HepG2 (cell line): ENCODE measurements at regions not wholly inside any gene's neighbourhood (a gene's known extent, or its start where the extent isn't known, plus 50 kb on each side); places are given as distances from the start of the nearest gene placed in this dataset.

Experiments
- NFKBIZ ChIP-seq: IDR thresholded peaks from 2 replicates; pipeline ENCODE4 v1.6.1; 2018; ENCODE audit warnings: missing genetic modification reagents, missing compliant biosample characterization
- YEATS2 ChIP-seq: sonication (generic); formaldehyde crosslinking; IDR thresholded peaks from 2 replicates; pipeline ENCODE4 v1.4.0; 2020; ENCODE audit warnings: missing genetic modification reagents, borderline replicate concordance
- ZFP1 ChIP-seq: IDR thresholded peaks from 2 replicates; pipeline ENCODE4 v1.6.1; 2016
- ZNF3 ChIP-seq: IDR thresholded peaks from 2 replicates; pipeline ENCODE4 v1.7.0; 2017; ENCODE audit warnings: inconsistent platforms
- ZNF629 ChIP-seq: sonication (generic); formaldehyde crosslinking; conservative IDR thresholded peaks from 2 replicates; pipeline ENCODE4 v1.5.0; 2020; ENCODE audit warnings: missing genetic modification reagents
- ZSCAN21 ChIP-seq: sonication (generic); formaldehyde crosslinking; IDR thresholded peaks from 2 replicates; pipeline ENCODE4 v1.8.0; 2022; ENCODE audit warnings: mild to moderate bottlenecking, missing genetic modification reagents, moderate library complexity, borderline replicate concordance
- TF ChIP-seq, protein P1 (sequence below): sonication (generic); formaldehyde crosslinking; conservative IDR thresholded peaks from 2 replicates; pipeline ENCODE4 v1.4.0; 2020; ENCODE audit warnings: missing genetic modification reagents
- TF ChIP-seq, protein P2 (sequence below): sonication (generic); formaldehyde crosslinking; IDR thresholded peaks from 2 replicates; pipeline ENCODE4 v1.9.0; 2021; ENCODE audit warnings: mild to moderate bottlenecking, missing genetic modification reagents
- TF ChIP-seq, protein P3 (sequence below): sonication (generic); formaldehyde crosslinking; IDR thresholded peaks from 2 replicates; pipeline ENCODE4 v1.8.1; 2023; ENCODE audit warnings: mild to moderate bottlenecking, missing genetic modification reagents

DNA sequence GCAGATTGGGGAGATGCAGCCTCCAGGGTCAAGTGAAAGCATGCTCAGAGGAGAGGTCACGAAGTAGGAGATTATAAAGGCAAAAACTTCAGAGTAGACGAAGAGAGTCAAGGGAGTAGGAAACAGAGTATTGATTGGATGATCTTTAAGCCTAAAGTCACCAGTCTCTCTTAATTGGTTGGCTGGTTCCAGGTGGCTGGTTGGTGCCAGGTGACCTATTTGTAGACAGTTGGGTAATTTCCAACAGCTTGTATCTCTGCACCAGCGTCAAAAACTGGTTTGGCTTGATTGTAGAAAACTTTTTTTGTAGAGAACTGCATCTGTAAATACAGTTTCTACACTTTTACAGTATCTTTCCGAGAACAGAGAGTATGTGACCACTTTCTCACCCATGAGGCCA, 75.7 kb upstream of the CCDC90B start (continued):
- TF ChIP-seq, protein P1, sequence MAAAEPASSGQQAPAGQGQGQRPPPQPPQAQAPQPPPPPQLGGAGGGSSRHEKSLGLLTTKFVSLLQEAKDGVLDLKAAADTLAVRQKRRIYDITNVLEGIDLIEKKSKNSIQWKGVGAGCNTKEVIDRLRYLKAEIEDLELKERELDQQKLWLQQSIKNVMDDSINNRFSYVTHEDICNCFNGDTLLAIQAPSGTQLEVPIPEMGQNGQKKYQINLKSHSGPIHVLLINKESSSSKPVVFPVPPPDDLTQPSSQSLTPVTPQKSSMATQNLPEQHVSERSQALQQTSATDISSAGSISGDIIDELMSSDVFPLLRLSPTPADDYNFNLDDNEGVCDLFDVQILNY = no peak
- TF ChIP-seq ZNF3 (CRISPR knock-in tag) (no peak), NFKBIZ (no peak), ZNF629 (CRISPR knock-in tag) (no peak), YEATS2 (no peak), ZFP1 (CRISPR knock-in tag) (no peak), ZSCAN21 (CRISPR knock-in tag) (no peak)
- TF ChIP-seq, protein P2, sequence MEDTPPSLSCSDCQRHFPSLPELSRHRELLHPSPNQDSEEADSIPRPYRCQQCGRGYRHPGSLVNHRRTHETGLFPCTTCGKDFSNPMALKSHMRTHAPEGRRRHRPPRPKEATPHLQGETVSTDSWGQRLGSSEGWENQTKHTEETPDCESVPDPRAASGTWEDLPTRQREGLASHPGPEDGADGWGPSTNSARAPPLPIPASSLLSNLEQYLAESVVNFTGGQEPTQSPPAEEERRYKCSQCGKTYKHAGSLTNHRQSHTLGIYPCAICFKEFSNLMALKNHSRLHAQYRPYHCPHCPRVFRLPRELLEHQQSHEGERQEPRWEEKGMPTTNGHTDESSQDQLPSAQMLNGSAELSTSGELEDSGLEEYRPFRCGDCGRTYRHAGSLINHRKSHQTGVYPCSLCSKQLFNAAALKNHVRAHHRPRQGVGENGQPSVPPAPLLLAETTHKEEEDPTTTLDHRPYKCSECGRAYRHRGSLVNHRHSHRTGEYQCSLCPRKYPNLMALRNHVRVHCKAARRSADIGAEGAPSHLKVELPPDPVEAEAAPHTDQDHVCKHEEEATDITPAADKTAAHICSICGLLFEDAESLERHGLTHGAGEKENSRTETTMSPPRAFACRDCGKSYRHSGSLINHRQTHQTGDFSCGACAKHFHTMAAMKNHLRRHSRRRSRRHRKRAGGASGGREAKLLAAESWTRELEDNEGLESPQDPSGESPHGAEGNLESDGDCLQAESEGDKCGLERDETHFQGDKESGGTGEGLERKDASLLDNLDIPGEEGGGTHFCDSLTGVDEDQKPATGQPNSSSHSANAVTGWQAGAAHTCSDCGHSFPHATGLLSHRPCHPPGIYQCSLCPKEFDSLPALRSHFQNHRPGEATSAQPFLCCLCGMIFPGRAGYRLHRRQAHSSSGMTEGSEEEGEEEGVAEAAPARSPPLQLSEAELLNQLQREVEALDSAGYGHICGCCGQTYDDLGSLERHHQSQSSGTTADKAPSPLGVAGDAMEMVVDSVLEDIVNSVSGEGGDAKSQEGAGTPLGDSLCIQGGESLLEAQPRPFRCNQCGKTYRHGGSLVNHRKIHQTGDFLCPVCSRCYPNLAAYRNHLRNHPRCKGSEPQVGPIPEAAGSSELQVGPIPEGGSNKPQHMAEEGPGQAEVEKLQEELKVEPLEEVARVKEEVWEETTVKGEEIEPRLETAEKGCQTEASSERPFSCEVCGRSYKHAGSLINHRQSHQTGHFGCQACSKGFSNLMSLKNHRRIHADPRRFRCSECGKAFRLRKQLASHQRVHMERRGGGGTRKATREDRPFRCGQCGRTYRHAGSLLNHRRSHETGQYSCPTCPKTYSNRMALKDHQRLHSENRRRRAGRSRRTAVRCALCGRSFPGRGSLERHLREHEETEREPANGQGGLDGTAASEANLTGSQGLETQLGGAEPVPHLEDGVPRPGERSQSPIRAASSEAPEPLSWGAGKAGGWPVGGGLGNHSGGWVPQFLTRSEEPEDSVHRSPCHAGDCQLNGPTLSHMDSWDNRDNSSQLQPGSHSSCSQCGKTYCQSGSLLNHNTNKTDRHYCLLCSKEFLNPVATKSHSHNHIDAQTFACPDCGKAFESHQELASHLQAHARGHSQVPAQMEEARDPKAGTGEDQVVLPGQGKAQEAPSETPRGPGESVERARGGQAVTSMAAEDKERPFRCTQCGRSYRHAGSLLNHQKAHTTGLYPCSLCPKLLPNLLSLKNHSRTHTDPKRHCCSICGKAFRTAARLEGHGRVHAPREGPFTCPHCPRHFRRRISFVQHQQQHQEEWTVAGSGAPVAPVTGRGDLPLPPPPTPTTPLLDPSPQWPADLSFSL (CRISPR knock-in tag) = no peak
- TF ChIP-seq, protein P3, sequence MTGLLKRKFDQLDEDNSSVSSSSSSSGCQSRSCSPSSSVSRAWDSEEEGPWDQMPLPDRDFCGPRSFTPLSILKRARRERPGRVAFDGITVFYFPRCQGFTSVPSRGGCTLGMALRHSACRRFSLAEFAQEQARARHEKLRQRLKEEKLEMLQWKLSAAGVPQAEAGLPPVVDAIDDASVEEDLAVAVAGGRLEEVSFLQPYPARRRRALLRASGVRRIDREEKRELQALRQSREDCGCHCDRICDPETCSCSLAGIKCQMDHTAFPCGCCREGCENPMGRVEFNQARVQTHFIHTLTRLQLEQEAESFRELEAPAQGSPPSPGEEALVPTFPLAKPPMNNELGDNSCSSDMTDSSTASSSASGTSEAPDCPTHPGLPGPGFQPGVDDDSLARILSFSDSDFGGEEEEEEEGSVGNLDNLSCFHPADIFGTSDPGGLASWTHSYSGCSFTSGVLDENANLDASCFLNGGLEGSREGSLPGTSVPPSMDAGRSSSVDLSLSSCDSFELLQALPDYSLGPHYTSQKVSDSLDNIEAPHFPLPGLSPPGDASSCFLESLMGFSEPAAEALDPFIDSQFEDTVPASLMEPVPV = no peak
